DMS153 treated with DMSO at 0.1 percent for 48 hours (cell line): ENCODE measurements at regions not wholly inside any gene's neighbourhood (a gene's known extent, or its start where the extent isn't known, plus 50 kb on each side); places are given as distances from the start of the nearest gene placed in this dataset.

Source experiments
- DNase-seq: peaks from one replicate; lab custom pipeline; 2025; ENCODE audit not compliant: unreplicated experiment; lab: John Stamatoyannopoulos, UW

DNA sequence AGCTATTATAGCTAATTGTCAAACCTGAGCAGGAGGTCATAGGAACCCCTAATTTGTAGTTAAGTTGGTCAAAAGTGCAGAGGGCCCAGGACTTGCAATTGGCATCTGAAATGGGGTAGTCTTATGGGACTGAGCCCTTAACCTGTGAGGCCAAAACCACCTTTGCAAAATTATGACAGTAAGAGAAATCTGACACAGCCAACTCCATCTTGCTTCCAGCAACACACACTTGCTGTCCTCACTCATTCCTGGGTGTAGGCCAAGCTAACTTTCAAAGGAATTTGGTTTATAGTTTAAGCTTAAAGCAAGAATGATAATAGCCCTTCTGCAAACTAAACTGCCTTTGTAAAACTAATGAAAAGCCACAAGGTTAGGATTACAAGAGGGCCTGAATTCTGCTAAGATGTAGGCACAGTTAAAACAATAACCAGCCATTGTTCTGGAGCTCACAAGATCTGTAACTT is 57.6 kb upstream of the FRMD4B start:
- no peak for DNase-seq

DNA sequence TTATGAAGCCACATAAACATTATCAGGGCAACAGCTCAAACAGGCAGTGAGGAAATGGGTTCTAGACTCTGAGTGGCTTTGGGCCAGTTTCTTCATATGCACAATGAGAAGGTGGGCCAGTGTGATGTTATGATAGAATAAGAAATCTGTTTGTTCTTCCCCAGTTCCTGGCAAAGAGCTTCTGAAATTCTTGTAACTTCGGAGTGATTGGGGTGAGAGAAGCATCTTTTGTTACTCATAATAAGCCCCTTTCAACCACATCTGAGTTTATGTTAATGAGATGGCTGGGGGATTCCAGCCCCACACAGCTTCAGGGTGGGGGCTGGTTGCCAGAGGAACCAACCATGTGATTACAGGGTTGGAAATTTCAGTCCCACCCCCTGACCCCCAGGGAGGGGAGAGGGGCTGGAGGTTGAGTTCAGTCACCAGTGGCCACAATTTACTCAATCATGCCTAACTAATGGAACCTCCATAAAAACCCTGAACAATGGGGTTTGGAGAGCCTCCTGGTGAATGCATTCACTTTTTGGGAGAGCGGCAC is 57.0 kb upstream of the FRMD4B start:
- no peak for DNase-seq

DNA sequence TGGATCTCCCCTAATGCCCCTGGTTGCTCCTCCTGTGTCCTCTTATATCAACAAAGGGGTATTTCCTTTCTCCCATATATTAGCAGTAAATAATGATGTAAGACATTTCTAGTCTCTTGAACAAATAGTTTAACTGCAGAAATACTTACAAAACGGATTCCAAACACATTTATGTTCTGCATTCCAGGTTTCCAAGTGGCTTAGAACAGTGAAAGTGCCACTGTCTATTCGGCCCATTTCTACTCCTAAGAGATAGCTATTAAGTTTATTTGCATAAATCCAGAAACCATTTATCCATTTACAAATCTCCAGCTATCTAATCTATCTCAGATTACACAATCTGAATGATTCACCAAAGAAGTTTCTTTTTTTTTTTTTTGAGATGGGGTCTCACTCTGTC is 55.8 kb upstream of the FRMD4B start:
- no peak for DNase-seq

DNA sequence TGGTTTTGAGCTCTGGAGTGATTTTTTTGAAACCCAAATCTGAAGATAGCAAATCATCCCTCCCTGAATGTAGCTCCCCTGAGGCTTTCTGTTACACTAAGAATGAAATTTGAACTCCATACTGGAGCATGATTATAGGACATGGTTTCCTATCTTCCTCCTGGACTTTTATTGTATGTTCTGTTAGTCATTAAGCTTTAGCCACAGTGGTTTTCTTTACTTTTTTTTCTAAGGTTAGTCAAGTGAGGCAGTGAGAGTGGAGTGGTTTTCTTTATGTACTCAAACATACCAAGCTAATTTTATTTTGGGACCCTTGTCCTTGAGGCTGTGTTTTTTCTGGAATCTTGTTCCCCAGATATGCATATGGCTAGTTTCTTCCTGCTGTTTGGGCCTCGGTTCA is 55.2 kb upstream of the FRMD4B start:
- DNase-seq = no peak

DNA sequence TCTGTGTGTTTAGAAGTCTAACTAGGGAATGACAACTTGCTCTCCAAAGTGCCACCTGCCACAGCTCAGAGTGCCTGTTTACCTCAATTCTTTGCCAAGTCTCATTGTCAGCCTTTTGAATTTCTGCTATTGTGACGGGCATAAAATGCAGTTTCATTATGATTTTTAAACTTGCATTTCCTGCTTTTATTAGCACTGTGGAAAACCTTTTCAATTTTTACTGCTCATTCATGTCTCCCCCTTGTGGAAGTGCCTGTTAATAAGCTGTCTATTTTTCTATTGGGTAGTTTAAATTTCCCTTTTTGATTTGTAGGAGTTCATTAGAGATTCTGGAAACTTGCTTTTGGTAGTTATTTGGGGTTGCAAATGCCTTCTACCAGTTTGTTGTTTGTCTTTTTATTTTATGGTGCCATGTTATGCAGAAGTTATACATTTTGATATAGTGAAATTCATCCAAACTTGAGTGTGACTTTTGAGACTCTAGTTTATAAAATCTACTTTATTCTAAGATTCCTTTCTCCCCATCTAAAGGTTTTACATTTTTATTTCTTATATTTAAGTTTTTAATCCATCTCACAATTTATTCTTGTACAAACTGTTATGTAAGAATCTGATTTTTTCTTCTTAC is 53.9 kb upstream of the FRMD4B start:
- DNase-seq = no peak

DNA sequence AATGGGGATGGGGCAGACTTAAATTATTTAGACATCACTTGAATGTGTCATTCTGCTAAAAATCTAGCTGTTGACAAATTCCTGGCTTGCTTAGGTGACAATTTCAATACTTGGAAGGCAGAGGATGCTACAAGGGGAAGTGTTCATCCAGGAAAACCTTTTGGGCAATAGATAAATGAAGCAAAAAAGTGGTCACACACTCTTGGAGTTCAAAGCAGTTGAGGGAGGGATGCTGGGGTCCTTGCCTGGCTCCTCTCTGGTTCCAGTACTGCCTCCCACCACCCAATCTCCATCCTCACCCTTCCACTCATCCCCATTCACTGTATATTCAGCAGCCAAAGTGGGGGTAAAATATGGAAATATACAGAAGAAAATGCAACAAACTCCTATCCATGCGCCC is 52.6 kb upstream of the FRMD4B start:
- no peak for DNase-seq

DNA sequence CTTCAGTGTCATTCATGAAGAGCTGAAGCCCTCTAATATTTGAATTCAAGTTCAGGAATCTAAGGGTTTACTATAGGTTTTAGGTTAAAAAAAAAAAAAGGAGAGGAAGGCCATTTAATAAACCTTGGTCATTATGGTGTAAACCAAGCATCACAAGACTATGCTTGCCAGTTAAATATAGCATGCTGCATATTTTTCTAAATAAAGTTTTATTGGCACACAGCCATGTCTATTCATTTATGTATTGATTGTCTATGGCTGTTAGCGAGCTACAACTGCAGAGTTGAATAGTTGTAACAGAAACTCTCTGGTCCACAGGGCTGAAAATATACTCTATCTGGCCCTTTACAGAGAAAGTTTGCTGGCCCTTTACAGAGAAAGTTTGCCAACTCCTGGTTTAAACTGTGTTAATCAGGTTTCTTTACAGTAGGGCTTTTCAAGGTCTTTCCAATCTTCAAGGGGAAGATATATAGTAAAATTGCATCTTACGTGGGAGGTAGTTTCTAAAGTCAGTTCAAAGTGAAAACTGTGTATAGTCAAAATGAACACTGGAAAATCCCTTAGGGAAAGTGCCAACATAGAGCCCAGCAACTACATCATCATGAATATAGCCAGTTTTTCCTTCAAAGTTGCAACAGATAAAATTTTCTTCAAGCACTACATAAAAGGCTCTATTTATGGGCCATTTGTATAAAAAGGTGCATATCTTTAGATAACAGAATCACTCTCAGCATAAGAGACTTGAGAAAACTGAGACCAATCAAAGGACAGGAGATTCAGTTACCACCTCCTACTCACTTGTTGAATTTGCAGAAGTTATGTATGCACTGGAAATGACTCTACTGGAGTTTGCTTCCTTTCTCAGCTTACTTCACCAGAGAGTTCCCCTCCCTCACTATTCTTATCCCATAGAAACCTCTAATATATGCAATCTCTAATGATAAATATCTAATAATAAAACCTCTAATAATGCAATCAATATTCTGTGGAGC is 49.7 kb upstream of the FRMD4B start:
- no peak for DNase-seq
